Anterior cingulate cortex (tissue), 58 donors: ENCODE measurements at regions not wholly inside any gene's neighbourhood (a gene's known extent, or its start where the extent isn't known, plus 50 kb on each side); places are given as distances from the start of the nearest gene placed in this dataset.
"Not testable (repeated sequence)": the region's sequence is repeated elsewhere in the genome, so short reads cannot be mapped to it uniquely, and the experiment has no call there.

Experiments used
- DNase-seq, 58 donors: peaks; one replicate each; lab custom pipeline; 2025; lab: John Stamatoyannopoulos, UW

- no peak for DNase-seq
Observed at GRCh38 chr5:110269478-110270142, 456.9 kb downstream of the TMEM232 start.

DNA sequence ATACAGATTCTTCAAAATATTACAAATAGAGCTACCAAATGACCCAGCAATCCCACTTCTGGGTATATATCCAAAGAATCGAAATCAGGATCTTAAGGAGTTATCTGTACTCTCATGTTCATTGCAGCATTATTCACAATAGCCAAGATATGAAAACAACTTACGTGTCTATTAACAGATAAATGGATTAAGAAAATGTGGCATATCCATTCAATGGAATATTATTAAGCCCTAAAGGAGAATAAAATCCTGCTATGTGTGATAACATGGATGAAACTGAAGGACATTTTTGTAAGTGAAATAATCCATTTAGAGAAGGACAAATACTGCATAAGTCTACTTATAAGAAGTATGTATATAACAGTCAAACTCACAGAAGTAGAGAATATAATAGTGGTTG lies 450.6 kb downstream of the TMEM232 start:
- no peak for DNase-seq

DNA sequence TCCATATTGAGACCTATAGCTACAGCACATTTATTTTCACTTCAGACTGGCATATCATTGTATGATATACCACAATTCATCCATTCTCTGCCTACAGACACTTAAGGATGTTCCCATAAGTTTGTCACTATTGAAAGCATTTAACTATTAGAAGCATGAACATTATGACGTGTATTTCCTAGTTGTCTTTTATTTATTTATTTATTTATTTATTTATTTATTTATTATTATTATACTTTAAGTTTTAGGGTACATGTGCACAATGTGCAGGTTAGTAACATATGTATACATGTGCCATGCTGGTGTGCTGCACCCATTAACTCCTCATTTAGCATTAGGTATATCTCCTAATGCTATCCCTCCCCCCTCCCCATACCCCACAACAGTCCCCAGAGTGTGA lies 448.0 kb downstream of the TMEM232 start:
- DNase-seq, result not testable (repeated sequence)

DNA sequence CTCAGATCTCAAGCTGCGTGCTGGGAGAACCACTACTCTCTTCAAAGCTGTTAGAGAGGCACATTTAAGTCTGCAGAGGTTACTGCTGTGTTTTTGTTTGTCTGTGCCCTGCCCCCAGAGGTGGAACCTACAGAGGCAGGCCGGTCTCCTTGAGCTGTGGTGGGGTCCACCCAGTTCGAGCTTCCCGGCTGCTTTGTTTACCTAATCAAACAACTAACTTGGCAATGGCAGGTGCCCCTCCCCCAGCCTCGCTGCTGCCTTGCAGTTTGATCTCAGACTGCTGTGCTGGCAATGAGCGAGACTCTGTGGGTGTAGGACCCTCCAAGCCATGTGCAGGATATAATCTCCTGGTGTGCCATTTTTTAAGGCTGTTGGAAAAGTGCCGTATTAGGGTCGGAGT lies 442.4 kb downstream of the TMEM232 start:
- DNase-seq, result not testable (repeated sequence)

- no peak for DNase-seq
Observed at GRCh38 chr5:110288766-110289511, 437.5 kb downstream of the TMEM232 start.

- no peak for DNase-seq
Observed at GRCh38 chr5:110289512-110289810, 437.0 kb downstream of the TMEM232 start.

DNA sequence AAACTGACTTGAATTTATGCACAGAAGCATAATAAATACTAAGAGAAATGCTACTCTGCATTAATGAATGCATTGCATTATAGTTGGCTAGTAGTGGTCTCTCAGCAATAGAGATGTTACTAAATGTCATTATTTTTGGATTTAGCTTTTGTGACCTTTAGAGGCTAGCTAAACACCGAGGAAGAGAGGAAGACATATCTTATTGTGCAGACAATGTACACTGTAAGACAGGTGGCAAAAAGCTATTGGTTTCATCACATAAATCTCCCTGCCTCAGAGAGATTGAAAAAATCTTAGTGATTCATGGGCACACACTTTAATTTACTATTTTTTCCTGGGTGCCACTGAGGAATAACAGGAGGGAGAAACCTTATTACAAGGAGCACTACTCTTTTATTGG lies 435.9 kb downstream of the TMEM232 start:
- no peak for DNase-seq

- DNase-seq, result no peak
Observed at GRCh38 chr5:110294281-110294680, 432.2 kb downstream of the TMEM232 start.

- DNase-seq, result no peak
Observed at GRCh38 chr5:110297152-110297670, 429.3 kb downstream of the TMEM232 start.

GRCh38 chr5:110304176-110304575 lies 422.3 kb downstream of the TMEM232 start:
- no peak for DNase-seq

DNA sequence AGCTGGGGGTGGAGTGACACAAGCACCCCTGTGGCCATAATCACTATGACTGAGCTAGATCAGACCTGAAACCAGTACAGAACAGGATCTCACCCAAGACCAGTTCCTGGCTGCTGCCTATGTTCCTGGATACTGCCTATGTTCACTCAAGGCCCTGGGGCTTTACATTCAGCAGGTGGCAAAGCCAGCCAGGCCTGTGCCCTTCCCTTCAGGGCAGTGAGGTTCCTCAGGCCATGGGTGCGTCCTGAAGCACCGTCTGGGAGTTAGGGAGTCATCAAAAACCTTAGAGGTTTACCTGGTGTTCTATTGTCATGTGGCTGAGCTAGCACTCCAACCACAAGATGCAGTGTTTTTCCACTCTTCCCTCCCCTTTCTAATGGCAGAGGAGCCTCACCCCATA lies 419.8 kb downstream of the TMEM232 start:
- DNase-seq, result no peak

- no peak for DNase-seq
Observed at GRCh38 chr5:110309222-110309621, 417.2 kb downstream of the TMEM232 start.

DNA sequence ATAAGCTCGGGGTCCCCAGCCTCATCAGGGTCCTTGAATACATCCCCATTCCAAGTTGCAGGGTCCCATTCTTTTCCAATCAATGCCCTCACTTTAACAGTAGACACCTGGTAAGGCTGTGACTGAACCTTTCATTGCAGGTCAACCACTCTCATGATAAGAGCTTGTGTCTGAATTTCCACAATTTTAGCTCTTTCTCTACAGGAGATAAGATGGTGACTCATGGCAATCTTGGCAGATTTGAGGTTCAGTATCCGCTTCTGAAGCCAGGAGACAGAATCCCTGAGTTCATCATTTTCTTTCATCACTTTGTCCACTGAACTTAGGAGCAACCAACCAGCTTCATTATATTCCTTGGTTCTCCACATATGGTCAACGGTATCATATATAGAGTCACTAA lies 409.9 kb downstream of the TMEM232 start:
- DNase-seq, result not testable (repeated sequence)

DNA sequence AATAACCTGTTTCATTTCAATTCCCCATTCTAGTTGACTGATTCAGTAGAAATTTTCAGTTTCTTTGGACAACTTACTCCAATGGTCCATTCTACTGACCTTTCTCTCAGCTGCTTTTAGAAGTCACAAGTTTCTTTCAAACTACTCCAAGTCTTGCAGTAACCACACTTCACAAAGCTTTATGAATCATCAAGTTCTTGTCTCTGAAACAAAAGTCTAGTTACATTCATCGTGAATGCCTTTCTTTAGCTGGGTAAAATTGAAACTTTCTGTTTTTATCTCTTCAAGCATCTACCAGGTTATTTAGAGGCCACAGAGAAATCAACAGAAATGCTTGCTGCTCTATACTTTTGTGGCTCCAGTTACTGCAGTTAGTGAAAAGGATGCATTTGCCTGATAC lies 405.4 kb downstream of the TMEM232 start:
- no peak for DNase-seq

DNA sequence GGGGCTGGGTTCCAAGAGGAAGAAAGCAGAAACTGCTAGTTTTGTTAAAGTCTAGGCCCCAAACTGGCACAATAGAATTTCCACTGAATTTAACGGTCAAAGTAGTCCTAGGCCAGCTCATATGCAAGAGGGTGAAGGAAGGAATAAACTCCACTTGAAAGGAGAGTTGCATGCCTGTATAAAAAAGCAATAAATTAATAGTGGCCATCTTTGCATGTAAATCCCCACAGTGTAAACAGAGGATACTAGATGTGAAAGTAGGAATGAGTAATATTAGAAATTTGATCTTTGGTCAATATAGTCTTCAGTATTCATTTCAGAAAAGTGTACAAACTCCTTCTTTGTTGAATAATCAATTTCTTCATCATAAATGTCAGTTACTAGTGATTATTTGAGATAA lies 403.1 kb downstream of the TMEM232 start:
- DNase-seq, result no peak

GRCh38 chr5:110323832-110324231 lies 402.6 kb downstream of the TMEM232 start:
- DNase-seq, result no peak

GRCh38 chr5:110324876-110325275 lies 401.6 kb downstream of the TMEM232 start:
- peak in 1 of 58 donors; percentile 10 for DNase-seq

- no peak for DNase-seq
Observed at GRCh38 chr5:110329955-110330525, 396.4 kb downstream of the TMEM232 start.

GRCh38 chr5:110333384-110333783 lies 393.1 kb downstream of the TMEM232 start:
- no peak for DNase-seq

DNA sequence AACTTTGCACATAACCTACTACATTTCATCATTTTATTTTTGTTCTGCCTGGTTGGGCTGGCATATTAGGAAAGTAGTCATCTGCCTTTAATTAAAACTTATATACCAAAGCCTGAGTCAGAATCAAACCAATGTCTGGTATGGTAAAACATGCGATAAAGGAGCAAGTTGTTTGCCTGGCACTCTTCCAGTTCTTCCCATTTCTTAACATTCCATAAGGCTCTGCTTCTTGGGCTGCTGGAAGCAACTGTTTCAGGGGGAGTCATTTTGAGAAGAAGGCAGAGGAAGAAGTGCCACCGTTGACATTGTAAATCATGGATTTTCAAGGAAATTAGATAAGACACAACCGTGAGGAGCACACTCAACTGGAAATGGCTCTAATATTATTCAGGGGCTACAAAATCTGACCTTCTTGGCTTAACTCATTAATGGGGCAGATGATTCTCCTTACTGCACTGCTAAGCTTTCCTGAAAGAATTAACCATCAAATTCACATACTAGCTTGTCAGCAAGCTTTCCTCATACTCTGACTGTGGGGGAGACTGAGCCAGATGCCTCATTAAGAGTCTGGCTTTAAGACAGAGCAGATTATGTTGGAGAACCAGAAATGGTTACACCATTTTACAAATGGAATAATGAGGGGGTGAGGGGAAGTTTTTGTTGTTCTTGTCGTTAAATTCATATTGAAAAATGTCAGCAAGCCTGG lies 391.0 kb downstream of the TMEM232 start:
- DNase-seq, result peak in 3 of 58 donors; percentile 14 to 37 (median 18)
